Fibroblast of mammary gland (primary cell): ENCODE measurements at regions not wholly inside any gene's neighbourhood (a gene's known extent, or its start where the extent isn't known, plus 50 kb on each side); places are given as distances from the start of the nearest gene placed in this dataset.
"Not testable (repeated sequence)": the region's sequence is repeated elsewhere in the genome, so short reads cannot be mapped to it uniquely, and the experiment has no call there.

Experiments used
- DNase-seq: peaks from one replicate; pipeline ENCODE4 v3.0.0-alpha.2; 2010; ENCODE audit warnings: low read depth
- H3K4me3 ChIP-seq: 2 replicates; pipeline ENCODE4 v1.5.1; 2011; ENCODE audit warnings: low read depth, mild to moderate bottlenecking, low read length, moderate library complexity; ENCODE audit not compliant: control insufficient read depth
- CTCF ChIP-seq: conservative IDR thresholded peaks from 2 replicates; pipeline ENCODE4 v1.5.1; 2011; ENCODE audit warnings: low read depth, low read length, inconsistent platforms; ENCODE audit not compliant: control insufficient read depth, insufficient read depth

GRCh38 chr6:97347111-97347510 is 64.1 kb upstream of the MMS22L start:
- DNase-seq: no peak
- TF ChIP-seq CTCF: no peak
- H3K4me3 ChIP-seq: no peak overlapping the region

- no peak for TF ChIP-seq CTCF
- no peak for DNase-seq
- H3K4me3 ChIP-seq: no peak overlapping the region
Measured at GRCh38 chr6:97361286-97361685, 78.3 kb upstream of the MMS22L start.

- no peak for DNase-seq
- H3K4me3 ChIP-seq: no peak overlapping the region
- no peak for TF ChIP-seq CTCF
Measured at GRCh38 chr6:97364327-97364726, 81.3 kb upstream of the MMS22L start.

DNA sequence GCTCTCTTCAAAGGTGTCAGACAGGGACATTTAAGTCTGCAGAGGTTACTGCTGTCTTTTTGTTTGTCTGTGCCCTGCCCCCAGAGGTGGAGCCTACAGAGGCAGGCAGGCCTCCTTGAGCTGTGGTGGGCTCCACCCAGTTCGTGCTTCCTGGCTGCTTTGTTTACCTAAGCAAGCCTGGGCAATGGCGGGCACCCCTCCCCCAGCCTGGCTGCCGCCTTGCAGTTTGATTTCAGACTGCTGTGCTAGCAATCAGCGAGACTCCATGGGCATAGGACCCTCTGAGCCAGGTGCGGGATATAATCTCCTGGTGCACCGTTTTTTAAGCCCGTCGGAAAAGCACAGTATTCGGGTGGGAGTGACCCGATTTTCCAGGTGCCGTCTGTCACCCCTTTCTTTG is 99.1 kb upstream of the MMS22L start:
- DNase-seq, H3K4me3 ChIP-seq: not testable (repeated sequence)

GRCh38 chr6:97392735-97393134 is 109.7 kb upstream of the MMS22L start:
- no peak overlapping the region for H3K4me3 ChIP-seq
- TF ChIP-seq CTCF: no peak
- no peak for DNase-seq

- H3K4me3 ChIP-seq: no peak overlapping the region
- peak; percentile 62 for DNase-seq
- peak; percentile 96 for TF ChIP-seq CTCF
Measured at GRCh38 chr6:97394160-97394748, 111.2 kb upstream of the MMS22L start.

- no peak for TF ChIP-seq CTCF
- DNase-seq: no peak
- H3K4me3 ChIP-seq: no peak overlapping the region
Measured at GRCh38 chr6:97396880-97397279, 113.9 kb upstream of the MMS22L start.
